OCI-LY1 (cell line): ENCODE measurements at regions not wholly inside any gene's neighbourhood (a gene's known extent, or its start where the extent isn't known, plus 50 kb on each side); places are given as distances from the start of the nearest gene placed in this dataset.

Experiments
- H2AFZ ChIP-seq: fragments of 200-600 bp; sonication (generic), shearing (Covaris generic); 2 replicates; pipeline ENCODE4 v1.6.0; 2014; ENCODE audit warnings: antibody characterized with exemption, mild to moderate bottlenecking, low read length
- H3F3A ChIP-seq: fragments of 200-600 bp; sonication (generic), shearing (Covaris generic); 2 replicates; pipeline ENCODE4 v1.6.0; 2014; ENCODE audit warnings: mild to moderate bottlenecking, antibody characterized with exemption, low read length, moderate library complexity; ENCODE audit not compliant: insufficient read depth
- H3K27ac ChIP-seq: fragments of 200-600 bp; sonication (generic); 2 replicates; pipeline ENCODE4 v1.5.1; 2014; ENCODE audit warnings: low read length, mixed run types, mild to moderate bottlenecking, low read depth; ENCODE audit not compliant: poor library complexity, severe bottlenecking
- H3K27me3 ChIP-seq: fragments of 200-600 bp; sonication (generic); 2 replicates; pipeline ENCODE4 v1.6.0; 2014; ENCODE audit warnings: antibody characterized with exemption, mild to moderate bottlenecking, low read length, moderate library complexity; ENCODE audit not compliant: insufficient read depth
- H3K36me3 ChIP-seq: fragments of 200-600 bp; sonication (generic); 2 replicates; pipeline ENCODE4 v1.6.1; 2014; ENCODE audit warnings: mild to moderate bottlenecking, antibody characterized with exemption, low read length, moderate library complexity, mixed read lengths; ENCODE audit not compliant: insufficient read depth
- H3K4me1 ChIP-seq: fragments of 200-600 bp; sonication (generic); 2 replicates; pipeline ENCODE4 v1.5.1; 2014; ENCODE audit warnings: mild to moderate bottlenecking, low read length, moderate library complexity; ENCODE audit not compliant: insufficient read depth, severe bottlenecking
- H3K4me2 ChIP-seq: fragments of 200-600 bp; sonication (generic), shearing (Covaris generic); 2 replicates; pipeline ENCODE4 v1.6.1; 2014; ENCODE audit warnings: low read length
- H3K4me3 ChIP-seq: fragments of 200-600 bp; sonication (generic); 2 replicates; pipeline ENCODE4 v1.5.1; 2014; ENCODE audit warnings: low read length, low read depth, mild to moderate bottlenecking, mixed read lengths; ENCODE audit not compliant: poor library complexity, severe bottlenecking
- H3K79me2 ChIP-seq: fragments of 200-600 bp; shearing (Covaris generic); 2 replicates; pipeline ENCODE4 v1.6.1; 2016; ENCODE audit warnings: mixed run types, low read length, mixed read lengths; ENCODE audit not compliant: insufficient read depth
- H3K9ac ChIP-seq: fragments of 200-600 bp; sonication (generic), shearing (Covaris generic); 2 replicates; pipeline ENCODE4 v1.6.1; 2014; ENCODE audit warnings: mild to moderate bottlenecking, low read length, mixed read lengths
- H3K9me2 ChIP-seq: fragments of 200-600 bp; sonication (generic), shearing (Covaris generic); 2 replicates; pipeline ENCODE4 v1.6.1; 2014; ENCODE audit warnings: low read depth, mild to moderate bottlenecking, low read length, mixed read lengths
- H3K9me3 ChIP-seq: fragments of 200-600 bp; shearing (Covaris generic); 2 replicates; pipeline ENCODE4 v1.6.1; 2014; ENCODE audit warnings: low read length, mixed read lengths
- H4K20me1 ChIP-seq: fragments of 200-600 bp; sonication (generic), shearing (Covaris generic); 2 replicates; pipeline ENCODE4 v1.6.0; 2016; ENCODE audit warnings: mild to moderate bottlenecking, low read length; ENCODE audit not compliant: insufficient read depth
- CTCF ChIP-seq: fragments of 200-600 bp; sonication (generic), shearing (Covaris generic); IDR thresholded peaks from 2 replicates; pipeline ENCODE4 v1.5.1; 2017; ENCODE audit warnings: mild to moderate bottlenecking, antibody characterized with exemption, low read length, moderate library complexity, mixed read lengths
- EZH2 ChIP-seq: fragments of 200-600 bp; sonication (generic), shearing (Covaris generic); IDR thresholded peaks from 2 replicates; pipeline ENCODE4 v1.8.0; 2017; ENCODE audit warnings: borderline replicate concordance, mixed run types, mild to moderate bottlenecking, antibody characterized with exemption, low read length, moderate library complexity, mixed read lengths

GRCh38 chrX:43540318-43540717 lies 115.8 kb upstream of the MAOA start:
- Histone ChIP-seq H3K9me3 (no peaks in the 10 kb centered on the region), H3K27me3 (no peaks in the 10 kb centered on the region), H3K4me2 (no peak overlapping the region), H4K20me1 (no peaks in the 10 kb centered on the region), H3K4me1 (peaks cover 7% of the 10 kb centered on the region), H3K36me3 (no peaks in the 10 kb centered on the region), H3K27ac (no peak overlapping the region), H3K79me2 (no peaks in the 10 kb centered on the region), H3K4me3 (no peak overlapping the region), H2AFZ (no peak overlapping the region), H3F3A (no peaks in the 10 kb centered on the region), H3K9ac (no peak overlapping the region), H3K9me2 (no peaks in the 10 kb centered on the region)
- TF ChIP-seq CTCF (no peak), EZH2 (no peak)

- no peak overlapping the region for H2AFZ ChIP-seq
- no peaks in the 10 kb centered on the region for H3K36me3 ChIP-seq
- no peak overlapping the region for H3K27ac ChIP-seq
- no peaks in the 10 kb centered on the region for H3K27me3 ChIP-seq
- no peak overlapping the region for H3K4me2 ChIP-seq
- no peaks in the 10 kb centered on the region for H3K9me2 ChIP-seq
- no peak overlapping the region for H3K9ac ChIP-seq
- no peaks in the 10 kb centered on the region for H3F3A ChIP-seq
- peaks cover 8% of the 10 kb centered on the region for H3K4me1 ChIP-seq
- no peaks in the 10 kb centered on the region for H3K79me2 ChIP-seq
- TF ChIP-seq CTCF (no peak), EZH2 (no peak)
- no peaks in the 10 kb centered on the region for H4K20me1 ChIP-seq
- H3K4me3 ChIP-seq = no peak overlapping the region
- H3K9me3 ChIP-seq = no peaks in the 10 kb centered on the region
Measured at GRCh38 chrX:43551590-43551989, 104.5 kb upstream of the MAOA start.

- Histone ChIP-seq H3K27me3 (no peaks in the 10 kb centered on the region), H3K9me3 (no peaks in the 10 kb centered on the region), H3F3A (no peaks in the 10 kb centered on the region), H3K4me1 (peaks cover 13% of the 10 kb centered on the region), H3K36me3 (no peaks in the 10 kb centered on the region), H4K20me1 (no peaks in the 10 kb centered on the region), H3K9me2 (no peaks in the 10 kb centered on the region), H3K79me2 (no peaks in the 10 kb centered on the region), H3K4me3 (no peak overlapping the region), H3K9ac (no peak overlapping the region), H3K27ac (no peak overlapping the region), H3K4me2 (no peak overlapping the region), H2AFZ (no peak overlapping the region)
- TF ChIP-seq EZH2 (no peak), CTCF (no peak)
Measured at GRCh38 chrX:43552156-43552555, 103.9 kb upstream of the MAOA start.
